Heart right ventricle (tissue), 16 donors: ENCODE measurements at regions not wholly inside any gene's neighbourhood (a gene's known extent, or its start where the extent isn't known, plus 50 kb on each side); places are given as distances from the start of the nearest gene placed in this dataset.
"Not testable (repeated sequence)": the region's sequence is repeated elsewhere in the genome, so short reads cannot be mapped to it uniquely, and the experiment has no call there.

ENCODE experiments used
- ATAC-seq, 8 donors: fragments of 200-7000 bp; cut with Tn5 transposase; one replicate each; pipeline ENCODE4 v1.9.1; 2020; ENCODE audit warnings: mild to moderate bottlenecking in 8 of 8, moderate library complexity in 8 of 8, moderate number of reproducible peaks in 1 of 8
- DNase-seq, 2 donors: peaks; one replicate each; pipeline ENCODE4 v3.0.0-alpha.2; 2020
- H3K27ac ChIP-seq, 10 donors: fragments of 200-600 bp; sonication (generic) in 2 of 10; one replicate each; pipeline versions ENCODE4 v1.5.0 to v1.8.0; 2020 to 2022; ENCODE audit warnings: mild to moderate bottlenecking in 3 of 10
- H3K27me3 ChIP-seq, 7 donors: fragments of 200-600 bp; one replicate each; pipeline ENCODE4 v1.8.0; 2021 to 2022; ENCODE audit warnings: mild to moderate bottlenecking in 2 of 7
- H3K36me3 ChIP-seq, 9 donors: fragments of 200-600 bp; sonication (generic) in 1 of 9; one replicate each; pipeline versions ENCODE4 v1.5.0 to v1.8.0; 2020 to 2022; ENCODE audit warnings: mild to moderate bottlenecking in 2 of 9
- H3K4me1 ChIP-seq, 9 donors: fragments of 200-600 bp; sonication (generic) in 1 of 9; one replicate each; pipeline versions ENCODE4 v1.5.0 to v1.8.0; 2020 to 2022; ENCODE audit warnings: mild to moderate bottlenecking in 4 of 9
- H3K4me3 ChIP-seq, 10 donors: fragments of 200-600 bp; sonication (generic) in 2 of 10; one replicate each; pipeline versions ENCODE4 v1.5.0 to v1.8.0; 2020 to 2022; ENCODE audit warnings: mild to moderate bottlenecking in 7 of 10, moderate library complexity in 2 of 10
- H3K9me3 ChIP-seq, 11 donors: fragments of 200-600 bp in 10 of 11; sonication (generic) in 2 of 11; one replicate each; pipeline versions ENCODE4 v1.5.0 to v1.8.0; 2013 to 2022; ENCODE audit warnings: mild to moderate bottlenecking in 2 of 11, control low read depth in 1 of 11, moderate library complexity in 1 of 11
- WGBS, 2 donors: extraction: QIAGEN DNeasy Blood & Tissue Kit; methylation state at CpG; one replicate each; pipeline ENCODE4 v1.1.7; 2013; ENCODE audit warnings: inconsistent platforms in 1 of 2; 5-methylcytosine and 5-hydroxymethylcytosine counted together
- intact Hi-C, 10 donors: fragments of 100-400 bp; cut with DNase I; formaldehyde crosslinking; loops; one replicate each; pipeline versions ENCODE4 v1.11.1 to v1.14.2; 2022
- TF ChIP-seq, protein P1 (sequence below), 9 donors: fragments of 200-600 bp; sonication (generic) in 2 of 9; IDR thresholded peaks; one replicate each; pipeline versions ENCODE4 v1.5.0 to v1.8.0; 2021 to 2022; ENCODE audit warnings: antibody characterized with exemption in 9 of 9, mild to moderate bottlenecking in 5 of 9, moderate library complexity in 1 of 9
- donor health status: Arrhythmogenic right ventricular cardiomyopathy.
- donor health status: ischemic (EF 13 %, LVEDD 7.1; RV severe dilation, severe dysfunction).
- donor health status: healthy with polysubstance abuse.
- donor health status: DM: no; HTN: yes; CAD: no.
- donor health status: DM: no; HTN: no; CAD: no.
- donor health status: ischemic (EF 25% LVEDD 6.9; RV normal size, moderate dysfunction).
- donor health status: ischemic (EF 25% LVEDD 5.7; RV mildly dilated, moderate dysfunction).
- donor health status: healthy.
- donor health status: DM: yes; HTN: yes; CAD: no.
- donor health status: Ischemic cardiomyopathy.
- donor health status: ischemic (EF 35%, LVEDD 5.7; RV mildly dilated, moderate dysfunction).
- donor health status: nonischemic (EF 11% LVEDD 7.7; RV severe dilation, severe dysfunction).
- donor health status: DM: yes; HTN: yes; CAD: no.
- donor health status: PGD.
- donor health status: ischemic (EF 29% LVEDD 5.4; RV normal size, mild dysfunction).
- donor health status: nonischemic (EF 23%, LVEDD 6.1; RV moderate dilation, normal function).

DNA sequence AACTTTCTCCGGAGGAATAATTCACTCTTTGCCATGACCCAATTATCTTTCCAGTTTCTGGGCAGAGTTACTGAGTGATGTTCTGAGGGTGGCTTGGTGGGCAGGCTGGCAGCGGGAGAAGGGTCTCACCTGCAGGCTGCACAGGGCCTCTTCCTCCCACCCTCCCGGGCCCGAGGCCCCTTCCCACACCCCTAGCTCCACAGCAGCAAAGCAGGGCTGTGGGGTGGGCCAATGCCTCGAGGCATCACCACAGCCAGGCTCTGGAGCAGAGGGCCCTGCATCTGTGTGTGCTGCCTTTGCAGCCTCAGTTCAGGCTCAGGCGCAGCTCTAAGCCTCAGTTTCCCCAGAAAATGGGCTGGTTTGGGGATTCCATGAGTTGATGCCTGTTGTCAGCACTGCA, 120.2 kb upstream of the FOXD4L5 start:
- no peak for ATAC-seq
- Histone ChIP-seq H3K9me3 (peaks cover 0 to 15% (median 0%) of the 10 kb centered on the region in 11 donors), H3K27ac (no peak overlapping the region), H3K4me1 (no peaks in the 10 kb centered on the region), H3K36me3 (no peaks in the 10 kb centered on the region), H3K27me3 (no peaks in the 10 kb centered on the region), H3K4me3 (no peak overlapping the region)
- TF ChIP-seq, protein P1, sequence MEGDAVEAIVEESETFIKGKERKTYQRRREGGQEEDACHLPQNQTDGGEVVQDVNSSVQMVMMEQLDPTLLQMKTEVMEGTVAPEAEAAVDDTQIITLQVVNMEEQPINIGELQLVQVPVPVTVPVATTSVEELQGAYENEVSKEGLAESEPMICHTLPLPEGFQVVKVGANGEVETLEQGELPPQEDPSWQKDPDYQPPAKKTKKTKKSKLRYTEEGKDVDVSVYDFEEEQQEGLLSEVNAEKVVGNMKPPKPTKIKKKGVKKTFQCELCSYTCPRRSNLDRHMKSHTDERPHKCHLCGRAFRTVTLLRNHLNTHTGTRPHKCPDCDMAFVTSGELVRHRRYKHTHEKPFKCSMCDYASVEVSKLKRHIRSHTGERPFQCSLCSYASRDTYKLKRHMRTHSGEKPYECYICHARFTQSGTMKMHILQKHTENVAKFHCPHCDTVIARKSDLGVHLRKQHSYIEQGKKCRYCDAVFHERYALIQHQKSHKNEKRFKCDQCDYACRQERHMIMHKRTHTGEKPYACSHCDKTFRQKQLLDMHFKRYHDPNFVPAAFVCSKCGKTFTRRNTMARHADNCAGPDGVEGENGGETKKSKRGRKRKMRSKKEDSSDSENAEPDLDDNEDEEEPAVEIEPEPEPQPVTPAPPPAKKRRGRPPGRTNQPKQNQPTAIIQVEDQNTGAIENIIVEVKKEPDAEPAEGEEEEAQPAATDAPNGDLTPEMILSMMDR (IDR thresholded peaks at IDR 0.05) = no peak
- WGBS, 2 donors = 58 to 62% methylated on average over 6 of the region's 6 CpGs
- DNase-seq = no peak
- intact Hi-C loops = no loop called here

DNA sequence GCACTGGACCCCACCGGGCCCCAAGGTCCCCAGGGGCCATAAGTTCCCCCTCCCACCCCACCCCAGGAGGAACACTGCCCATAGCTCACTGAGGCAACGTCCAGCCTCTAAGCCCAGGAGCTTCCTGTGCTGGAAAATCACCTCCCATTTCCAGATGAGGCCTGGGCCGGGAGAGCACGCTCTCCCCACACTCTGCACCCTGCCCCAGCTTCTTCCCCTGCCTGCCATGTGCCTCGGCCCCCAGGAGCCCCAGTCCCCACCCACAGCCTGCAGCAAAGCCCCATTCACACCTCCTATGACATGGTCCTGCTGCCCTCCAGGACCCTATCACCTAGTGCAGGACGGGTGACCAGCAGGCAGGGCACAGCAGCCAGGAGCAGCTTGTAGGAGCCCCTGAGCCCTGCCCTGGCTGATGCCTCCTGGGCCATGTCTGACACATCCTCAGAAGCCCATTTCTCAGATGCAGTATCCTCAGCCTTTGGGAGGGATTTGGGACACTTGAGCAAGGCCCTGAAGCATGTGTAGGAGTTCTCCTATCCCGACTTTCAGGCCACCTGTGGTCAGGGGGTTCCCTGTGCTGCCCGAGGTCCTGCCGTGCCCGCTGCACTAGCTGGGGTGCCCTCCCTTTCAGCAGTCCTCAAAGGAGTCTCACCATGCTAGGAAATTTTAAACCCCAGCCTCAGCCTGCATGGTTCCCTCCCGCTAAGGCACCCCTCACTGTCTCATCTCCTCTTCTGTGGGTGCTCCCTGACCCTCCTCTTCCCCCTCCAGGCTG, 119.4 kb upstream of the FOXD4L5 start:
- no peak overlapping the region for H3K27ac ChIP-seq
- H3K36me3 ChIP-seq = no peaks in the 10 kb centered on the region
- no peak for DNase-seq
- intact Hi-C loops = no loop called here
- peak in 1 of 8 donors; percentile 8 for ATAC-seq
- TF ChIP-seq, protein P1 (IDR thresholded peaks at IDR 0.05) = no peak
- H3K9me3 ChIP-seq = peaks cover 0 to 12% (median 0%) of the 10 kb centered on the region in 11 donors
- H3K27me3 ChIP-seq = no peaks in the 10 kb centered on the region
- no peak overlapping the region for H3K4me3 ChIP-seq
- H3K4me1 ChIP-seq = no peaks in the 10 kb centered on the region
- 64 to 68% methylated on average over 10 to 11 of the region's 11 CpGs for WGBS, 2 donors

DNA sequence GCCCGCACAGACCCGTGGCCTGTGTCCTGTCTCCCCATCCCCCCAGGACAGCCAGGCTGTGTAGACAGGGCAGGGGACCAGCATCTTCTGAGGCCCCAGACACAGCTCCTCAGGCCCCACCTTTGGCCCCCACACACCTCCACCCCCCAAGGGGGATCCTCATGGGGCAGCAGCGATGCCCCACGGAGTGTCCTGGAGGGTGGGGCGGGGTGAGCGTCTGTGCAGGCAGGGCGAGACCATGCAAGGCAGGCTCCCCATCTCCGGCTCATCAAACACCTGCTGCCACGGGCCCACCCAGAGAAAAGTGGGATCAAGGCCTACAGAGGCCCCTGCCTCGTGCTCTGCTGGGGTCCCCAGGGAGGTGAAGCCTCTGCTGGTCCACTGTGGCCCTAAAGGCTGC, 118.7 kb upstream of the FOXD4L5 start:
- no peaks in the 10 kb centered on the region for H3K27me3 ChIP-seq
- no peak for DNase-seq
- no peaks in the 10 kb centered on the region for H3K4me1 ChIP-seq
- H3K9me3 ChIP-seq = peaks cover 0 to 12% (median 0%) of the 10 kb centered on the region in 11 donors
- TF ChIP-seq, protein P1 (IDR thresholded peaks at IDR 0.05) = no peak
- 77 to 85% methylated on average over 10 of the region's 10 CpGs for WGBS, 2 donors
- no peak overlapping the region for H3K27ac ChIP-seq
- no peaks in the 10 kb centered on the region for H3K36me3 ChIP-seq
- intact Hi-C loops = no loop called here
- ATAC-seq = no peak
- no peak overlapping the region for H3K4me3 ChIP-seq

DNA sequence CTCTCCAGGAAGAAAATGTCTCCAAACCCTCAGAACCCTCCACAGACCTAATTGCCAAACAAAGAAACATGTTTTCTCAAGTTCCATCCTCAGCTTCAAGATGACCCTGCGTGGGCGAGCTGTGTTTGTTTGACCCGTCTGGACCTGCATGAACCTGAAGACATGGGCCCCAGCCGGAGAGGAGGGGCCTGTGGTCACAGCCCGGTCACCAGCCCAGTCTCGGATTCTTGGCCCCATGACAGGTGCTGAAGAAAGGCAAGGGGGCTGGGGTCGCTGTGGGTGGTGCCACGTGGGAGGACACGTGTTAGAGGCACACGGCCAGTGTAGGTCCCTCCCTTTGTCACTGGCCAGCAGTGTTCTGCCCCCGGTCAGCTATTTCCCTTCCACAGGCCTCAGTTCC, 118.1 kb upstream of the FOXD4L5 start:
- intact Hi-C loops, H3K27ac ChIP-seq, H3K4me1 ChIP-seq, H3K27me3 ChIP-seq, DNase-seq, ATAC-seq, H3K36me3 ChIP-seq, H3K4me3 ChIP-seq: not testable (repeated sequence)
- 79 to 82% methylated on average over 11 of the region's 11 CpGs for WGBS, 2 donors
- peaks cover 0 to 12% (median 0%) of the 10 kb centered on the region in 11 donors for H3K9me3 ChIP-seq

GRCh38 chr9:65402206-65402870, 117.3 kb upstream of the FOXD4L5 start:
- H3K36me3 ChIP-seq, H3K4me3 ChIP-seq, intact Hi-C loops, H3K27ac ChIP-seq, DNase-seq, H3K4me1 ChIP-seq, H3K27me3 ChIP-seq, ATAC-seq: not testable (repeated sequence)
- peaks cover 0 to 12% (median 0%) of the 10 kb centered on the region in 11 donors for H3K9me3 ChIP-seq
- WGBS, 2 donors = 84% methylated on average over 17 to 18 of the region's 18 CpGs

DNA sequence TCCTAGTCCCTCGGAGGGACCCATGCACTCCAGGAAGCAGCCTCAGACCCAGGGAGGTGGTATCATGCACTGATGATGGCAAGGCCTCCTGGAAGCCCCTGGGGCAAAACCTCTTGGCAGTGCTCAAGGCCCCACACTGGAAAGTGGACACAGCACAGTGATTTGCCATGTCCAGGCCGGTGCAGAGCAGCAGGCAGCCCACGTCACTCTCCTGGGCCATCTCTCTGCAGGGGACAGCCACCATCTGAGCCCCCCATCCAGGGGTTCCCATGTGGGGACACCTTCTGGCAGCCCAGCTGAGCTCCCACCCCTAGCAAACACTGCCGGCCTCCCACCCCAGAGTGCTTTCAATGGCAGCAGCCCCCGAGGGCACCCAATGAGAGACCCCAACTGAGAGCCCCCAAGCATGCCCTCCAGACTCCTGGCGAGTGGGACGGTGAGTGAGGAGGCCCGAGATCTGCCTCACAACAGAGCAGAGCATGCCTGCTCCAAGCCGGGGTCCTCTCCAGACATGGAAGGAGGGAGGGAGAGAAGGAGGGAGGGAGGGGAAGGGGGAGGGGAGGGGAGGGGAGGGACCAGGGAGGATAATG, 116.5 kb upstream of the FOXD4L5 start:
- DNase-seq, intact Hi-C loops, H3K36me3 ChIP-seq, H3K4me1 ChIP-seq, H3K4me3 ChIP-seq, H3K27ac ChIP-seq, H3K27me3 ChIP-seq: not testable (repeated sequence)
- peak in 1 of 8 donors; percentile 13 for ATAC-seq
- WGBS, 2 donors = 72 to 75% methylated on average over 9 of the region's 9 CpGs
- peaks cover 0 to 12% (median 0%) of the 10 kb centered on the region in 11 donors for H3K9me3 ChIP-seq
